IMR-90 (cell line): ENCODE measurements at regions not wholly inside any gene's neighbourhood (a gene's known extent, or its start where the extent isn't known, plus 50 kb on each side); places are given as distances from the start of the nearest gene placed in this dataset.

Experiments used
- ATAC-seq: fragments of 200-7000 bp; cut with Tn5 transposase; 2 replicates; pipeline ENCODE4 v1.9.1; 2020; ENCODE audit warnings: low read depth, mild to moderate bottlenecking, moderate library complexity
- BruUV-seq: library from RNA; stranded (reverse); fragments of 400-500 nt; replicated peaks from 2 replicates; lab custom pipeline; 2021; lab: Mats Ljungman, UMichigan
- CTCF ChIA-PET: fragments of 300-600 bp; formaldehyde crosslinking; extraction: SDS; loops from one replicate; lab custom pipeline; 2021; ENCODE audit warnings: antibody characterized with exemption; lab: Yijun Ruan, JAX
- POLR2A ChIA-PET: fragments of 300-600 bp; sonication (Branson Sonifier 250); formaldehyde crosslinking; loops from one replicate; lab custom pipeline; 2022; ENCODE audit warnings: antibody characterized with exemption; ENCODE audit not compliant: unreplicated experiment; lab: Charles Lee
- DNase-seq: peaks from one replicate; pipeline ENCODE4 v3.0.0; 2013
- H2AFZ ChIP-seq: replicated peaks from 2 replicates; pipeline ENCODE3; 2013; ENCODE audit warnings: low read length, mild to moderate bottlenecking; ENCODE audit not compliant: poor library complexity
- H2AK5ac ChIP-seq: 2 replicates; pipeline ENCODE4 v1.6.1; 2013; ENCODE audit warnings: low read depth, low read length, inconsistent platforms
- H2AK9ac ChIP-seq: replicated peaks from 2 replicates; pipeline ENCODE3; 2013; ENCODE audit warnings: mild to moderate bottlenecking, low read depth, low read length, moderate library complexity; ENCODE audit not compliant: poor library complexity
- H2BK120ac ChIP-seq: 2 replicates; pipeline ENCODE4 v1.6.1; 2013; ENCODE audit warnings: low read depth, low read length, inconsistent platforms
- H2BK15ac ChIP-seq: 3 replicates; pipeline ENCODE4 v1.6.1; 2013; ENCODE audit warnings: low read depth, low read length, inconsistent platforms
- H2BK20ac ChIP-seq: 2 replicates; pipeline ENCODE4 v1.6.1; 2013; ENCODE audit warnings: low read depth, mild to moderate bottlenecking, inconsistent platforms, low read length, moderate library complexity
- H2BK5ac ChIP-seq: 2 replicates; pipeline ENCODE4 v1.6.1; 2013; ENCODE audit warnings: mild to moderate bottlenecking, low read depth, low read length, inconsistent platforms; ENCODE audit not compliant: poor library complexity, severe bottlenecking
- H3K14ac ChIP-seq: replicated peaks from 2 replicates; pipeline ENCODE4 v1.6.1; 2013; ENCODE audit warnings: low read depth, low read length, inconsistent platforms
- H3K18ac ChIP-seq: 2 replicates; pipeline ENCODE4 v1.6.1; 2013; ENCODE audit warnings: low read depth, low read length, control low read depth
- H3K23ac ChIP-seq: 2 replicates; pipeline ENCODE4 v1.6.1; 2013; ENCODE audit warnings: low read depth, low read length, inconsistent platforms
- H3K27ac ChIP-seq: 2 replicates; pipeline ENCODE4 v1.5.1; 2013; ENCODE audit warnings: mild to moderate bottlenecking, control low read depth, low read length; ENCODE audit not compliant: insufficient read depth
- H3K27me3 ChIP-seq: 2 replicates; pipeline ENCODE4 v1.6.1; 2013; ENCODE audit warnings: low read length; ENCODE audit not compliant: control insufficient read depth, insufficient read depth
- H3K36me3 ChIP-seq: 2 replicates; pipeline ENCODE4 v1.6.1; 2013; ENCODE audit warnings: low read length, mixed read lengths; ENCODE audit not compliant: control insufficient read depth, insufficient read depth
- H3K4ac ChIP-seq: 2 replicates; pipeline ENCODE4 v1.6.1; 2013; ENCODE audit warnings: low read depth, low read length, inconsistent platforms
- H3K4me1 ChIP-seq: 2 replicates; pipeline ENCODE4 v1.6.1; 2013; ENCODE audit warnings: low read length, mixed read lengths; ENCODE audit not compliant: control insufficient read depth, insufficient read depth
- H3K4me2 ChIP-seq: 2 replicates; pipeline ENCODE4 v1.6.1; 2013; ENCODE audit warnings: low read depth, mild to moderate bottlenecking, control low read depth, low read length, moderate library complexity
- H3K4me3 ChIP-seq: 2 replicates; pipeline ENCODE4 v1.5.1; 2013; ENCODE audit warnings: low read depth, mild to moderate bottlenecking, control low read depth, low read length, moderate library complexity; ENCODE audit not compliant: insufficient read depth
- H3K56ac ChIP-seq: 2 replicates; pipeline ENCODE4 v1.6.1; 2013; ENCODE audit warnings: low read length, inconsistent platforms; ENCODE audit not compliant: insufficient read depth; ENCODE audit errors: extremely low read depth
- H3K79me1 ChIP-seq, 2 experiments: 2 replicates each; pipeline ENCODE4 v1.6.1; 2013; ENCODE audit warnings: low read length in 2 of 2, inconsistent platforms in 1 of 2, low read depth in 1 of 2
- H3K9ac ChIP-seq: 2 replicates; pipeline ENCODE4 v1.6.1; 2013; ENCODE audit warnings: low read depth, low read length, control low read depth
- H3K9me1 ChIP-seq: 2 replicates; pipeline ENCODE4 v1.6.1; 2013; ENCODE audit warnings: low read length, inconsistent platforms; ENCODE audit not compliant: insufficient read depth
- H3K9me3 ChIP-seq: 2 replicates; pipeline ENCODE4 v1.6.1; 2013; ENCODE audit warnings: low read length; ENCODE audit not compliant: control insufficient read depth, insufficient read depth
- H4K20me1 ChIP-seq: 2 replicates; pipeline ENCODE4 v1.6.1; 2013; ENCODE audit warnings: low read length, inconsistent platforms; ENCODE audit not compliant: insufficient read depth
- H4K5ac ChIP-seq: 2 replicates; pipeline ENCODE4 v1.6.1; 2013; ENCODE audit warnings: mild to moderate bottlenecking, low read depth, low read length, control low read depth
- H4K8ac ChIP-seq, 2 experiments: 2 replicates each; pipeline ENCODE4 v1.6.1; 2013; ENCODE audit warnings: low read depth in 2 of 2, low read length in 2 of 2, control low read depth in 1 of 2, inconsistent platforms in 1 of 2
- H4K91ac ChIP-seq: 2 replicates; pipeline ENCODE4 v1.6.1; 2013; ENCODE audit warnings: low read depth, low read length, inconsistent platforms; ENCODE audit not compliant: insufficient read depth
- BHLHE40 ChIP-seq: fragments of 150-350 bp; IDR thresholded peaks from 2 replicates; pipeline ENCODE4 v1.6.1; 2016; ENCODE audit warnings: mild to moderate bottlenecking, low read depth, low read length
- CEBPB ChIP-seq: IDR thresholded peaks from 2 replicates; pipeline ENCODE4 v1.6.1; 2012; ENCODE audit warnings: low read depth, low read length, improper control_type of control experiment
- CHD1 ChIP-seq: IDR thresholded peaks from 2 replicates; pipeline ENCODE4 v1.6.1; 2012; ENCODE audit warnings: low read depth, low read length, improper control_type of control experiment
- CTCF ChIP-seq: conservative IDR thresholded peaks from 2 replicates; pipeline ENCODE4 v1.5.1; 2012; ENCODE audit warnings: mild to moderate bottlenecking, low read depth, low read length, improper control_type of control experiment
- ELK1 ChIP-seq: fragments of 150-350 bp; IDR thresholded peaks from 2 replicates; pipeline ENCODE4 v1.6.1; 2016; ENCODE audit warnings: low read depth, mild to moderate bottlenecking, low read length, moderate library complexity, borderline replicate concordance
- FOS ChIP-seq: fragments of 150-350 bp; IDR thresholded peaks from 2 replicates; pipeline ENCODE4 v1.6.1; 2016; ENCODE audit warnings: low read depth, low read length
- MAFK ChIP-seq: IDR thresholded peaks from 2 replicates; pipeline ENCODE4 v1.6.1; 2012; ENCODE audit warnings: low read depth, low read length, improper control_type of control experiment
- MAZ ChIP-seq: IDR thresholded peaks from 2 replicates; pipeline ENCODE4 v1.6.1; 2012; ENCODE audit warnings: low read depth, mild to moderate bottlenecking, low read length, improper control_type of control experiment, moderate library complexity, borderline replicate concordance
- MXI1 ChIP-seq: IDR thresholded peaks from 2 replicates; pipeline ENCODE4 v1.6.1; 2012; ENCODE audit warnings: low read depth, mild to moderate bottlenecking, low read length, moderate library complexity, borderline replicate concordance
- NFE2L2 ChIP-seq: fragments of 150-350 bp; IDR thresholded peaks from 2 replicates; pipeline ENCODE4 v1.6.1; 2016; ENCODE audit warnings: low read depth, mild to moderate bottlenecking, low read length
- POLR2A ChIP-seq: IDR thresholded peaks from 2 replicates; pipeline ENCODE4 v1.6.1; 2012; ENCODE audit warnings: mild to moderate bottlenecking, low read depth, low read length
- RAD21 ChIP-seq: IDR thresholded peaks from 2 replicates; pipeline ENCODE4 v1.6.1; 2012; ENCODE audit warnings: low read length, improper control_type of control experiment
- RCOR1 ChIP-seq: IDR thresholded peaks from 2 replicates; pipeline ENCODE4 v1.6.1; 2012; ENCODE audit warnings: mild to moderate bottlenecking, low read length, improper control_type of control experiment; ENCODE audit not compliant: insufficient replicate concordance
- RFX5 ChIP-seq: IDR thresholded peaks from 2 replicates; pipeline ENCODE4 v1.8.0; 2012; ENCODE audit warnings: low read depth, mild to moderate bottlenecking, low read length, moderate library complexity
- SMC3 ChIP-seq: fragments of 150-350 bp; IDR thresholded peaks from 2 replicates; pipeline ENCODE4 v1.6.1; 2016; ENCODE audit warnings: low read depth, mild to moderate bottlenecking, antibody characterized with exemption, low read length, moderate library complexity
- USF2 ChIP-seq: fragments of 150-350 bp; IDR thresholded peaks from 2 replicates; pipeline ENCODE4 v1.6.1; 2017; ENCODE audit warnings: mild to moderate bottlenecking, antibody characterized with exemption, low read length, low read depth
- WGBS, 2 experiments: methylation state at CpG; one replicate each; pipeline versions ENCODE4 v1.1.5 to v1.1.7; 2013; ENCODE audit warnings: missing lambda C conversion rate in 2 of 2; ENCODE audit not compliant: insufficient read length in 1 of 2; ENCODE audit errors: extremely low coverage in 2 of 2; 5-methylcytosine and 5-hydroxymethylcytosine counted together
- dilution Hi-C: fragments of 300-500 bp; cut with HindIII; formaldehyde crosslinking; loops from one replicate; pipeline ENCODE4 v1.14.3; 2018; ENCODE audit warnings: low sequenced_read_pairs; ENCODE audit not compliant: unreplicated experiment
- in situ Hi-C: fragments of 300-500 bp; cut with MboI; formaldehyde crosslinking; loops from 3 replicates; pipeline ENCODE4 v1.14.3; 2019; ENCODE audit warnings: low sequenced_read_pairs, inconsistent platforms, mixed read lengths
- intact Hi-C: fragments of 100-400 bp; cut with micrococcal nuclease; formaldehyde crosslinking; loops from 2 replicates; pipeline ENCODE4 v1.10.0; 2022

GRCh38 chr1:69110851-69111250 is 456.9 kb upstream of the LRRC7 start:
- CTCF ChIA-PET, result no interaction called here
- dilution Hi-C loops (no loop called here), in situ Hi-C loops (no loop called here), intact Hi-C loops (no loop called here)
- H2BK5ac ChIP-seq, result no peak overlapping the region
- no TSS peak for BruUV-seq
- no peak overlapping the region for H3K18ac ChIP-seq
- H3K27ac ChIP-seq, result no peak overlapping the region
- H3K56ac ChIP-seq, result no peak overlapping the region
- H4K5ac ChIP-seq, result no peak overlapping the region
- H3K4me3 ChIP-seq, result no peak overlapping the region
- no peak overlapping the region for H2AFZ ChIP-seq
- no peak overlapping the region for H3K23ac ChIP-seq
- no peak overlapping the region for H2BK120ac ChIP-seq
- TF ChIP-seq RAD21 (no peak), RFX5 (no peak), POLR2A (no peak), CTCF (no peak), CHD1 (no peak), BHLHE40 (no peak), ELK1 (no peak), USF2 (no peak), FOS (no peak), SMC3 (no peak), RCOR1 (no peak), MAFK (no peak), CEBPB (no peak), MXI1 (no peak), MAZ (no peak), NFE2L2 (no peak)
- no peak overlapping the region for H2BK15ac ChIP-seq
- H2AK5ac ChIP-seq, result no peak overlapping the region
- no peak overlapping the region for H4K8ac ChIP-seq
- H3K36me3 ChIP-seq, result no peaks in the 10 kb centered on the region
- H2BK20ac ChIP-seq, result no peak overlapping the region
- no peaks in the 10 kb centered on the region for H3K27me3 ChIP-seq
- H3K9me1 ChIP-seq, result no peaks in the 10 kb centered on the region
- no CpG with 5 or more reads among the region's 1 CpG for WGBS, 2 experiments
- no peak overlapping the region for H3K9ac ChIP-seq
- ATAC-seq (no peak), DNase-seq (no peak)
- H2AK9ac ChIP-seq, result no peak overlapping the region
- no peak overlapping the region for H3K4ac ChIP-seq
- no peaks in the 10 kb centered on the region for H3K4me1 ChIP-seq
- H4K20me1 ChIP-seq, result no peaks in the 10 kb centered on the region
- H3K9me3 ChIP-seq, result 0 out of 2 replicates have a peak, but pooled peaks cover 1% of the 10 kb centered on the region
- no peak overlapping the region for H4K91ac ChIP-seq
- POLR2A ChIA-PET, result no interaction called here
- no peak overlapping the region for H3K4me2 ChIP-seq
- no peak overlapping the region for H3K14ac ChIP-seq
- no peaks in the 10 kb centered on the region for H3K79me1 ChIP-seq
